PFSK-1 (cell line): ENCODE measurements at regions not wholly inside any gene's neighbourhood (a gene's known extent, or its start where the extent isn't known, plus 50 kb on each side); places are given as distances from the start of the nearest gene placed in this dataset.

Experiments
- REST ChIP-seq, 2 experiments: IDR thresholded peaks; 2 replicates each; pipeline versions ENCODE4 v1.6.1 to v1.8.0; 2011 to 2012; ENCODE audit warnings: low read depth in 2 of 2, low read length in 2 of 2, control low read depth in 1 of 2, inconsistent platforms in 1 of 2, mild to moderate bottlenecking in 1 of 2, moderate library complexity in 1 of 2; ENCODE audit not compliant: insufficient read depth in 1 of 2
- SIN3A ChIP-seq: IDR thresholded peaks from 2 replicates; pipeline ENCODE4 v1.6.1; 2012; ENCODE audit warnings: mild to moderate bottlenecking, low read length, moderate library complexity, borderline replicate concordance; ENCODE audit not compliant: insufficient read depth
- TAF1 ChIP-seq: IDR thresholded peaks from 2 replicates; pipeline ENCODE4 v1.6.1; 2012; ENCODE audit warnings: low read length, control low read depth, borderline replicate concordance; ENCODE audit not compliant: insufficient read depth

GRCh38 chr5:74440341-74440740 is 200.2 kb downstream of the ENC1 start:
- TF ChIP-seq REST (IDR thresholded peaks at IDR 0.05; ENCODE audit: insufficient read depth in 1 of 2, low read depth in 2 of 2, low read length in 2 of 2) (no peak), SIN3A (no peak), TAF1 (no peak)
